Stimulated activated CD4-positive, alpha-beta T cell treated with anti-CD3 and anti-CD28 coated beads, Interleukin-2, amount 100 ng/mL, for 4 hours (primary cell): ENCODE measurements at regions not wholly inside any gene's neighbourhood (a gene's known extent, or its start where the extent isn't known, plus 50 kb on each side); places are given as distances from the start of the nearest gene placed in this dataset.
"Not testable (repeated sequence)": the region's sequence is repeated elsewhere in the genome, so short reads cannot be mapped to it uniquely, and the experiment has no call there.

Experiments used
- DNase-seq: peaks from one replicate; pipeline ENCODE4 v3.0.0-alpha.2; 2020; ENCODE audit warnings: low read depth

DNA sequence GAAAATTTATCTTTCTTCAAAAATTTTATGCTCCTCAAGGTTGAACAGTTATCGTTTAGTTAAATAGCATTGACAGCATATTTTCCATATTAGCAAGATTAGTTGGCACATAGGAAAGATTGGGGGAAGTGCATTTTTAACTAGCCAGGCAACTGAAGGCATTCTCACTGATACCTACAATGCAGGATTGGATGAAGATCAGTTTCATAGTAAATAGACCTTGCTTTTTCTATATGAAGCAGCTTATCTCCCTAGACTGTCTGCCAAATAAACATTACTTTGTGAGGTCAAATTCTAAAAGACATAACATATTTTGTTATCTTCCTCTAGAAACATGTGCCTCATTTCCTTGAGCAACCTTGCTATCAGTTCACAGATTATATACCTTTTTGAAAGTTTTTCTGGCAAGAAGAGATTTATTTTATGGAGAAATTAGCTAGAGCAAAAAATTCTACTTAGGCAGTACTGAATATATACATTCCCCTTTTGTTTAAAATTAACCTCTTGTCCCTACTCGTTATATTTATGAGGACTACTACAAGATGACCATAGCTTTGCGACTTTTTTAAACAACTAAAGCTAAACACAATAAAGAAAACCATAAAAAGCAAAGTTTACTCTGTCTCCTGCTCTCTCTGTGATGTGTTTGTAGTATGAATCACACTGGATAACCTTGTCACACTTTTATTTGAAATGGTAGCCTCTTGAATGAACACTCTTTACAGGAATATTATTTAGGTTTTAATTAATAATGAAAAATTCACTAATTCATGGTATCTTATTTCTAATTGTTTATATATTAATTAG, 654.9 kb upstream of the TBL1XR1 start:
- DNase-seq: no peak

- no peak for DNase-seq
Observed at GRCh38 chr3:177855021-177855420, 657.7 kb upstream of the TBL1XR1 start.

DNA sequence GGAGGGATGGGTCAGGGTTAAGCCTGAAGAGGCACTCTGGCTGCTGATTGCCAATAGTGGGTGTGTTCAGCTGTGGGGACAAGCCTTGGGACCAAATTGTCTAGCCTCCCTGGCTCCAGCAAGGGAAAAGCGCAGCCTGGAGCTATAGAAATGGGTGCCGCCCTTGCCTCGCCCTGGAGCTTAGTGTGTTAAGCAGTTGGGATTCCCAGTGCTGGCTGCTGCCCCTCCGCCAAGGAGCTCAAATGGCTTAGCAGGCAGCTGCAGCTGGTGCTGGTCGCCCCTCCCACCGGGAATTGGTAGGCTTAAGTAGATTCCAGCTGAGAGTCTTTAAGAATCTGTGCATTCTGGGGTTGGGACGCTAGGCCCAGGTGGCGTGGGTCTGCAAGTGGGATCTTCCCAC, 662.9 kb upstream of the TBL1XR1 start:
- DNase-seq: no peak

DNA sequence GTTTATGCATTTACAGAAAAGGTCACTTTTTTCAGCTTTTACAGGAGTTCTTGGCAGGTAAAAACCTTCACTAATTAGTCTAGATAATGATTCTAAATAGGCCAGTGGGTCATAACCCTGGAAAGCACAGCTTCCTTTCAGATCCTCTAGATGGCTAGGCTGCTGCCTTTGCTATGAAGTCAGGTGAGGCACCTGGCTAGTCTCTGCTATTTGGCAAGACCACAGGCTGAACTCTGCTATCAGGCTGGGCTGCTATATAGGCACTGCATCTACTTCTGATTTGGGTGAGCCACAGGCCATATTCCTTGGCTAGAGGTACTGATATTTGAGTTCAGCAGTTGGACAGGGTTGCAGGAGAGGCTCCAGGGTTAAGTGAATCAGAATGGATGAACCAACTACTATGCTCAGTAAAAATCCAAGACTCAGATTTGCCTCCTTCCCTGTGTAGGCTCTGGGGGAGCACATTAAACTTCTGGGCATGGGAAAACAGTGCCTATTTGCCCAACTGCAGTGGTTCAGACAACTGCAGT, 665.7 kb upstream of the TBL1XR1 start:
- DNase-seq: no peak

- not testable (repeated sequence) for DNase-seq
Observed at GRCh38 chr3:177871267-177871666, 665.0 kb upstream of the KCNMB2 start.

DNA sequence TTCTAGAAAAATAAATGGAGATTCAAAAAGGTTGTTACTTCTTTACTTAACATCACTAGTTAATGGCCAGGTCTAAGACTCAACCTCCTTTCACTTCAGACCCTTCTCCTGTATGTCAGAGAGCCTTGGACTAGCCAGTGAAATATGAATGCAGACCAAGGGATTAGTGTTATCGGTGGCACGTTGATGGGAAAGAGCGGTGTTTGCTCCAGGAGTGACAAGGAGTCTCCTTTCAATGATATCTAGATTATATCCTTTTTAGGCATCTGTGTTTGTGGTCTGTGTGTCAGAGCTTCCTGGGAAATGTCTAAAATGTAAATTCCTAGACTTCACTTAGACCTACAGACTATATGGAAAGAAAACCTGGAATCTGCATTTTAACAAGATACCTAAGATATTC, 658.0 kb upstream of the KCNMB2 start:
- no peak for DNase-seq

- DNase-seq: no peak
Observed at GRCh38 chr3:177878957-177879356, 657.3 kb upstream of the KCNMB2 start.

GRCh38 chr3:177881351-177881750, 654.9 kb upstream of the KCNMB2 start:
- DNase-seq: no peak

- DNase-seq: no peak
Observed at GRCh38 chr3:177882124-177882648, 654.0 kb upstream of the KCNMB2 start.

GRCh38 chr3:177883091-177883490, 653.1 kb upstream of the KCNMB2 start:
- no peak for DNase-seq

DNA sequence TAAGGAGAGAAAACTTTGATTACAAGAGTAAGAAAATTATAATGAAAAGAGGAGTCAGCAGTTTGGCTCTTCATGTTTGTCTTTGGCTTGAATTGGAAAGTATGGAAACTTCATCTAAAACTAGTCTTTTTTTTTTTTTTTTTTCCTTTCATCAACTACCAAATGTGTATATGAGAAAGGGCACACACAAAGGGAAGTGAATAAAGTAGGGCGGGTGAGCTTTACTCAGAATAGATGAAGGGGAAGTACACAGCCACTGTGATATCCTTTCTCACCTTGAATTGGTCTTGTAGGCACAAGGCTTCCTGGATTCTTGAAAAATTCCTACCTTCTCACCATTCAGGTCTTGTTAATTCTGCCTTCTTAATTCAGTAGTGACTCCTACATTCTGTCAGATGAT, 652.3 kb upstream of the KCNMB2 start:
- no peak for DNase-seq

DNA sequence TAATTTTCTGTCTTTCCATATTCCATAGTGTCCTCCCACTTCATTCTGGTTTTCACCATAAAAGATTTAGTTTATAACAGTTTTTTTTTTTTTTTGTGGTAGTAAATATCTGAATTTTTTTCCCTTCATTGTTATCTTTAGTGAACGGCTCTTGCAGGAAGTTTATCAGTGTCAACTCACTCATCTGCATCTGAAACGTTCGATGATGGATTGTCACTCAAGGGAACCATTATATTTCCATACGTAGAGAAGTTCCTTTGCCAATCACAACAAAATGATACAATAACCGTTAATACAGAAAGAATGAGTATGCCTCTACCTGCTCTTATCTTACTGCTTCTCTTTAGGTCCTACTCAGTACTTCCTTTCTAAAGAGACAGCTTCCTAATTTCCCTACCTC, 651.2 kb upstream of the KCNMB2 start:
- no peak for DNase-seq

GRCh38 chr3:177886501-177886900, 649.7 kb upstream of the KCNMB2 start:
- DNase-seq: no peak

- no peak for DNase-seq
Observed at GRCh38 chr3:177887475-177887874, 648.8 kb upstream of the KCNMB2 start.

- DNase-seq: no peak
Observed at GRCh38 chr3:177889161-177889560, 647.1 kb upstream of the KCNMB2 start.

DNA sequence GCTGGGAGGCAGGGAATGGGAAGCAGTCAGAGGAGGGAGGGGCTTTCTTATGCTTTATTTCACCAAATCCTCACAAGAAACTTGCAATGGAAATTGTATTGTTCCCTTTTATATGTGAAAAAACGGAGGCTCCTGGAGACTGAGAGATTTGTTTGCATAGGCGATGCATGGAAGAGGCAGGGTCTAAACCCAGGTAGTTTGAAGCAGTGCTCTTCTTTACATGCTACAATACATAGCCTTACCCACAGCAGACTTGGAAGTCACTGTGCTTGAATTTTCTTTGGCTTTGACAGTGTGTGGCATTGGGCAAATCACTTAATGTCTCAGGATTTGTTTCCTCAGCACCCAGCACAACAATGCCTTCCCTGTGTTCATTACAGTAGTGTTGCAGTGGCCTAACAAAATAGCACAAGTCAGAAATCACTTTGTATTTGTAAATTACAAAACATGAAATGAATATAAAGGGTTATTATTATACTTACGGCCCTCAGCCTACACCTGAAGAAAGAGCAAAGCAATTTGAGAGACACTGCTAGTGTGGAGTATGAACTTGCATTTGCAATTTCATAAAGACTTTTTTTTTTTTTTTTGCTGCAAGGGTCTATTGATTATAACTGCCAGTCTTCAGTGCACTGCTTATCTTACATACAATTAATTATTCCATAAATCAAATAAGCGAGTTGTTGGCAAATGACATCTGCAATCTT, 646.4 kb upstream of the KCNMB2 start:
- no peak for DNase-seq

DNA sequence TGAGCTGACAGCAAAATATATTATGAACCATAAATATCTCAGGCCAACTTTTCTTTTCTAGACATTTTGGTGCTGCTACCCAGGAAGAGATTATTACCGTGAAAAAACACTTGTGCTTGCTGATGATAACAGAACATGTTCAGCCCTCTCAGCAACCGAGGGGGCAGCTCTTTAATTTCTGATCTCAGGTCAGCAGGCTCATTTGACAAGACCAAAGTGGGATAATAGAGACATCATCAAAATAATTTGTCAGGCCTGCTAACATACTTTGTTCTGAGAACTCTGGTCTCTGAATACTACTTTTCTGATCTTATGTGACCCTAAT, 645.9 kb upstream of the KCNMB2 start:
- DNase-seq: no peak

- DNase-seq: not testable (repeated sequence)
Observed at GRCh38 chr3:177891569-177891968, 644.7 kb upstream of the KCNMB2 start.

- DNase-seq: no peak
Observed at GRCh38 chr3:177893331-177893730, 642.9 kb upstream of the KCNMB2 start.

DNA sequence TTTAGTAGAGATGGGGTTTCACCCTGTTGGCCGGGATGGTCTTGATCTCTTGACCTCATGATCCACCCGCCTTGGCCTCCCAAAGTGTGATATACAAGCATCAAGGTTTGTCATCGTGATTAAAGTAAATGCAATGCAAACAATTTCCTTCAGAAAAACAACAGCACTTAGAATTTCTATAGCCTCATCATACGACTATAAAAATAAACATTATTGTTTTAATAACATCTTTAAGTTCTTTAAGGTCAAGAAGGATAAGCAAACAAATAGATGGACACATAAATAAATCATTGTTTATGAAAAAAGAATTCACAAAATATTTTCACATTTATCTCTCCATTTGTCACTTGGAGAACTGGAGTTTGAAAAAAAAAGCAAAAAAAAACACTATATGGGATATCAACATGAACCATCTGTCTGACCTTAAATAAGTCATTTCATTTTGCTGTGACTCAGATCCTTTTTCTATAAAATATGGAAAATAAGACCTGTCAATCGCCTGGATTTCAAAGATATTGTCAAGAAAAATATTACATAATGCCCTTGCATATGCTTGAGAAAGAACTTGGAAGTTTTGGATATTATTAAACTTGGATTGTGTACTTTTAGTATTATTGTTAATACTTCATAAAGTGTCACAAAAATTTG, 642.0 kb upstream of the KCNMB2 start:
- DNase-seq: no peak

DNA sequence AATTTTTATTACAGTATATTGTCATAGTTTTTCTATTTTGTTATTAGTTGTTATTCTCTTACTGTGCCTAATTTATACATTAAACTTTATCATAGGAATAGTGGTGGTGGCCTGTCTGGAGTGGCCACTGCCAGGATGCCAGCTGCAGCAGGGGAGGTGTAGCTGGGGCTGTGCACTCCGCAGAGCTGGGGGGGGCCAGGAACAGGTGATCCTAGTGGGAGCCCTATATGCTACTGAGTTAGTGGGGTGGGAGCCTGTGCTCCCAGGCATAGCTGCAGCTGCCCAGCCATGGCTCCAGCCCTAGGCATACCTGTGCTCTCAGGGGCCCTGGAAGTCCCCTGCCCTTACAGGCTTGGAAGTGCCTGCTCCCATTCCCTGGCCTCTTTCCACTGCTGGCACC, 638.1 kb upstream of the KCNMB2 start:
- no peak for DNase-seq

DNA sequence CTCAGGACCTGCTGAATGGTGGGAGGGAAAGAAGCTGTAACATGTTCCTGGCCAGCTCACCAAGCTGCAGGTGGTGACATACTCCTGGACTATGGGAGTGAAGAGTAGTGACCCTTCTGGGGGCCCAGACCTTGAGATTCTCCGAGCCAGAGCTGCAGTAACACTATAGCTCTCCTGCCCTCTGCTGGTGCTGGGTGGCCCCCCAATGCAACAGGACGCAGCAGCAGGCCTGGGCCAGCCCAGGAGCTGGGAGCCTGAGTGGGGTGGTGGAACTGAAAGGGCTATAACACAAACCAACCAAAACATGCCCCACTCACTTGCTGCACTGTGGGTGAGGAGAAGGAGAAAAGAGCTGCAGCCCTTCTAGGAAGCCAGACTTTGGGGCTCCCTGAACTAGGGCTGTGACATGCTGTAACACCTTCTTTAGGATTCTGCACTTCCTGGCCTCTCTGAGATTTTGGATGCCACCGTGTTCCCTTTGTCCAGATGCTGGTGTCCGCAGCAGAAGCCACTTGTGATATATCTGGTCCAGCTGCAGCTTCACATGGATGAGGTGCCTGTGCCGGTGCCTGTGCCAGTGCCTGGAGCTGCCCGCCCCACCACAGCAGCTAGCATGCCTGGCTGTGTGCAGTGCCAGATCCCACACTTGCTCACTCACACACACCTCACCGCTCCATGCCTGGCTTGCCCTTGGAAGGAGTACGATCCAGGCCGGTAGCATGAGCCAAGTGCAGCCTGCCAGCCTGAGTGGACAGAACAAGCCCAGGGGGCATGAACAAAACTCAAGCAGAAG, 636.8 kb upstream of the KCNMB2 start:
- no peak for DNase-seq
